Head of caudate nucleus (tissue), 42 donors: ENCODE measurements at regions not wholly inside any gene's neighbourhood (a gene's known extent, or its start where the extent isn't known, plus 50 kb on each side); places are given as distances from the start of the nearest gene placed in this dataset.

Experiments
- DNase-seq, 42 donors: peaks; one replicate each; pipeline versions ENCODE4 v3.0.0 to v3.0.0-alpha.2; 2020 to 2021; ENCODE audit warnings: mixed read lengths in 7 of 42
- intact Hi-C: fragments of 100-400 bp; cut with DNase I; formaldehyde crosslinking; loops from one replicate; pipeline ENCODE4 v1.15.0; 2022

DNA sequence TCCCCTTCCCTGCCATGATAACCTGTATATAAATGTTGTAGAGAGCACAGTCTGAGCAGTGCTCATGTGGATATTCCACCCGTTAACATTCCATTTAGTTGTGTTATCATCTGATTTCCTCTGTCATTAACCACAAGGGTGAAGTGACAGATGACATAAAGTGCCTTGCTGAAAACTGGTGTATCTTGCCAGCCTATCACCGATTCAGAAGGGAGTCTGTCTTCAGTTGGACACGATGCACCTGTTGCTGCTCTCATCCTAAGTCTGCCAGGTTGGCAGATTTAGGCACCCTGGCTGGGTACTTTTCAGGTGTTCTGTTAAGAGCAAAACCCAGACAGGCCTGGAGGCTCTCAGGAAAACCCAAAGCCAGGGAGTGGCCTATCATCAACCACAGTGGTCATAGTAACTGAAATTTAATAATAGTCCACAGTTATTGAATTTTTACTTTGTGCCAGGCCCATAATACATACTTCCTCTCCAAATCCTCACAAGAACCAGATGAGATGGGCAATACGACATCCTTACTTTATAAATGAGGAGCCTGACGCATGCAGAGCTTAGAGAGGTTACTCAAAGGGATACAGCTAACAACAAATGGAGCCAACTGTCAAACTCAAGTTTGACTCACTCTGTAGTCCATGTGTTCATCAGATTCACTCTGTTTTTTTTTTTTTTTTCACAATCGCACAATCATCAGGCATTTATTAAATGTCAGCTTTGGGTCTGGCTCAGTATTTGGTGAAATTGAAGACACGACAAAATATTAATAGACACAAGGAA lies 100.7 kb upstream of the SPRY4 start:
- no peak for DNase-seq
- intact Hi-C loops, result no loop called here

DNA sequence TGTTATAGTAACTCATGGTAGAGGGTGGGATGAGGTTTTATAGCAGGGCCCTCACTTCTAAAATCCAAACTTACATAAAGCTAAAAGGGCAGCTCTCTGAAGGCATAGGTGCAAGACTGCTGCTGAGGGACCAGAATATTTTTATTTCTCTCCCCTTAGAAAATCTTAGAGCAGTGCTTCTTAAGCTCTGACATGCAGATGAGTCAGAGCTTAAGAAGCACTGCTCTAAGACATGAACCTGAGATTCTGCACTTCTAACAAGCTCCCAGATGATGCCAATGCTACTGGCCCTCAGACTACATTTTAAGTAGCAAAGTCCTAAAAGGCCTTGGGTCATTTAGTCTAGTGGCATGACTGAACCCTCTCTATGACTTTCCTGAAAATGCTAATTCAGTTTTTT lies 97.6 kb upstream of the SPRY4 start:
- no peak for DNase-seq
- intact Hi-C loops, result no loop called here

DNA sequence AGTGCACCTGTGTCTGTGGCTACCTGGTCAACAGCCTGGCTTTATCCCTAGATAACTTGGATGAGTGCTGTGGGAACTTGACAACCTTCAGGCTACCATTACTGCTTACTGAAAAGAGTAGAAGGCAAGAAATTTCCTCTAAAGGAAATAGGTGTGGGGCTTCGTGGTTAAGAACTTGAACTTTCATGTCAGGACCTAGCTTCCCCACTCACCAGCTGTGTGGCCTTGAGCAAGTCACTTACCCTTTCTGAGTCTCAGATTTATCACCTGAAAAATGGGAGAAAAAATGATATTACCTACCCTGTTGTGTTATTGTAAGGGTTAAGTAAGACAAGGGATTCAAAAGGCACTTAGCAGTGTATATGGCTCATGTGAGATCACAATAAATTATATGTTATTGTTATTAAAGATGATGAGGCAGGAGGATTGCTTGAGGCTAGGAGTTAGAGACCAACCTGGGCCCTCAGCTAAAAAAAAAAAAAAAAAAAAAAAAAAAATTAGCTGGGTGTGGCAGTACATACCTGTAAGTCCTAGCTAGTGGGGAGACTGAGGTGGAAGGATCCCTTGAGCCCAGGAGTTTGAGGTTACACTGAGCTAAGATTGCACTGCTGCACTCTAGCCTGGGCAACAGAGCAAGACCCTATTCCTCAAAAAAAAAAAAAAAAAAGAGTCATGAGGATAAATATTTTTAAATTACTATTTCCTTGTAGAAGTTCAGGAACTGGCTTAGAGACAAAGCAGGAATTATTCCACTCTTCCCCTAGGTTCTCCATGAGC lies 97.0 kb upstream of the SPRY4 start:
- intact Hi-C loops, result no loop called here
- no peak for DNase-seq

DNA sequence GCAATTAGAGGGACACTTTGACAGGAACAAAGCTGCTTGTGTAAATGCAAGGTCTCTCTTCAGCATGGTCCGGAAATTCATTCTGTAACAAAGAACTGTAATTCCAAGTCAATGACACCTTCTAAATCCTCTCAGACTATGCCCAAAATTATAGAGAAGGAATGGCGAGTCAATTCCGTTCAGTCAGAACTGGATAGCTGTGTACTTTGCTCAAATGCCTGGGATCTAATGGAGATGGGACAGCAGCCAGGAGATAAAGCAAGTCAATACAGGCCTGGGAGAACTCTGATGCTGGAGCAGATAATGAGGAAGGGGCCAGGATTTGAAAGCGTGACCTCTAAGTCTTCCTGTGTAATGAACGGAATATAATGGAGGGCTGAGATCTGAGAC lies 96.4 kb upstream of the SPRY4 start:
- intact Hi-C loops, result no loop called here
- no peak for DNase-seq

DNA sequence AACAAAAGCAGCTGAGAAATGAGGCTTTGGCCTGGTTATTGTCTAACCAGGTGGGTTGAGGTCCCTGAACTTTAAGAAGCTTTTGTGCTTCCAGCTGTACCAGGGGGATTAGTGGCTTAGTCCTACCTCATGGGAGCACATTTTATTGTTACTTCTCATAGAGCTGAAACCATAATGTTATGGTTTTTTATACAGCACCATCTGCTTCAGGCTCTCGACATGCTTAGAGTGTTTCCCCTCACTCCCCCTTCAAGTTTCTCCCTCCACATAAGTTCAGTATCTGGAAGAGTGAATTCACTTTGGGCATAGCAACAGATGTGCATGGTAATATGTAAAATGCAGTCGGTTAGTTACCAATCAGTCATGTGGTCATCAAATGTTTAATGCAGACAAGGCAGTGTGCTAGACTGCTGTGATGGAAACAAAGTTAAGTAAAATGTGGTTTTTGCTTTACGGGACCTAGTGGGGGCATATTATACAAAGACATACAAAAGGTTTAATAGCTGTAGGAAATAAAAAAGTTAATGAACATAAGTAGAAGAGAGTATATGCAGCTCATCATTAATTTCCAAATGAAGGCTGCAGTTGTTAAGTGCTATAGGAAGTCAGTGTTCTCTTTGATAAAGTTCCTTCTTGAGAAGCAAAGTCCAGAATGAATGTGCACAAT lies 95.9 kb upstream of the SPRY4 start:
- intact Hi-C loops, result no loop called here
- DNase-seq, result no peak

DNA sequence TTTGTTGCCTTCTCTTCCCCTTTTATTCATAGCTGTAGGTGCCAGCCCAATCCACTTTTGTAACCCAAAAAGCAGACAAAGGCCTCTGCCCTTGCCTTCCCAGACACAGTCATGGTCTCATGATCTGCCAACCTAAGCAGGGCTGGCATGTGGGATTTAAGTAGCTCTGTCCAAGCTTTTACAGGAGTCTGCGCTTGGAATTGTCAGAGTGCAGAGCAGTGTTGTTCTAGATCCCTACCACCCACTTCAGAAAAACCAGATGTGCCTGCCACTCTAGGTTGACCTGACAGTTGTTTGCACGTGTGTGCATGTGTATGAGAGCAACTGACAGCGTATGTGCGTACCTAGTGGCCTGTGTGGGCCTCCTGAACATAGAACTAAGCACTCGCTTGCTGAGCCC lies 87.8 kb upstream of the SPRY4 start:
- intact Hi-C loops, result no loop called here
- no peak for DNase-seq

DNA sequence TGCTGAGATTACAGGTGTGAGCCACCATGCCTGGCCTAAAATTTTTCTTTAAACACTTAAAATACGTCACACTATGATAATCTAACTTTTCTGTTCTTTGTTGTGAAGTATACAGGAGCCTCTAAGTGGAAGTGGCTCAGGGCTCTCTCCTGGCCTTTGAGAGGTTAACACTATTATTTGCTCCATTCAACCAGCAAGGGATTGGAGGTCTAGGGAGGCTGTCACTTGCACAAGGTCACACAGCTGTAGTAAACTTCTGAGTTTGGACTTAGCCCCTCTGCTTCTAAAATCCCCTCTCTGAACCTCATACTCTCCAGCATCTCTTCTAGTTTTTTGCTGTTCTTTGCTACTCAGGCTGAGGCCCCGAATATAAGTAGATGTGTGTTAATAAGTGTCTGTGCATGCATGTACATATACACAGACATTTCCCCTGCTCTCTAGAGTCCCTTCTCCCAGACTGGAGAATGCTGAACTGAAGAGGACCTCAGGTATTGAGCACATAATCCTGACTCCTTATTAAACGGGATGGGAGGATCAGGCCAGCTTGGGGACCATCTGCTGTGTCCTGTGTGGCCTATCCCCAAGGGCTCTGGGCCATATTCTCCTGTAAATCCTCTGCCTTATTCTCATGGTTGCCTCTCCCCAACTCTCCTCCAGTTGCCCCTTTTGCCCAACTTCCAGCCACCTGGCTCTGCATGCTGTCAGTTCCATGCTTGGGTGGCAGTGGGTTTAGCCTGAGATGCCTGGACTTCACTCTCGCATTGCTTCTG lies 87.0 kb upstream of the SPRY4 start:
- intact Hi-C loops, result no loop called here
- no peak for DNase-seq

DNA sequence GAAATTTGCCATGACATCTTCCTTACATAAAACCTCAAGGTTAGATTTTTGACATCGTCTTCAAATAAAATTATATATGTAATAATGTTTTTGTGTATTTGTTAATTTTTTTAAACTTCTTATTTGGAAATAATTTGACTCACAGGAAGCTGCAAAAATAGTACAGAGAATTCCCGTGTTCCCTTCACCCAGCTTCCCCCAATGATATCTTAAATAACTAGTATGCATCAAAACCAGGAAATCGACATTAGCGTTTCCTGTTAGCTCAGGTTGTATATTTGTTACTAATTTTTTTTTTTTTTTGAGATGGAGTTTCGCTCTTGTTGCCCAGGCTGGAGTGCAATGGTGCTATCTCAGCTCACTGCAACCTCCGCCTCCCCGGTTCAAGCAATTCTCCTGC lies 86.3 kb upstream of the SPRY4 start:
- intact Hi-C loops, result no loop called here
- DNase-seq, result no peak

DNA sequence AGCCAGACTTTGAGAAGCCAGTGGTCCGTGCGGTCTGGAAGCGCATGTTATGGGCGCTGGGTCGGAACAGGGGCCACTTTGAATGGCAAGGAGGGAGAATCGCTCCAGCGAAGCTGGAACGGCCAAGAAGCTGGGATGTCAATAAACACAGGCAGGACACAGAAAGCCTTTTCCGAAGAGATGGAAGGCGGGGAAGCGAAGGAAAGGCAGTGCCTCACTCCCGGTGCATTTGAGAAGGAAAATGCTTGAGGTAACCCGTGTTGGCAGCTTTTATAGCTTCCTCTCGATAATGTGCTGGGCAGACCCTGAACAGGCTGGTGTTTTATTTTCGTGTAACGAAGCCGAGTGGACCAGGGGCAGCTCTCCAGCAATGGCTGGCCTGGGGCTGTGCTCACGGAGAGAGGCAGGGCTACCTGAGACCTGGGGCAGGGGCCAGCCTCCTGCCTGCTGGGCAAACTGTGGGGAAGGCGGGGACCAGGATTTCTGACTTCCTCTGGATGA lies 84.2 kb upstream of the SPRY4 start:
- DNase-seq, result no peak
- intact Hi-C loops, result no loop called here

DNA sequence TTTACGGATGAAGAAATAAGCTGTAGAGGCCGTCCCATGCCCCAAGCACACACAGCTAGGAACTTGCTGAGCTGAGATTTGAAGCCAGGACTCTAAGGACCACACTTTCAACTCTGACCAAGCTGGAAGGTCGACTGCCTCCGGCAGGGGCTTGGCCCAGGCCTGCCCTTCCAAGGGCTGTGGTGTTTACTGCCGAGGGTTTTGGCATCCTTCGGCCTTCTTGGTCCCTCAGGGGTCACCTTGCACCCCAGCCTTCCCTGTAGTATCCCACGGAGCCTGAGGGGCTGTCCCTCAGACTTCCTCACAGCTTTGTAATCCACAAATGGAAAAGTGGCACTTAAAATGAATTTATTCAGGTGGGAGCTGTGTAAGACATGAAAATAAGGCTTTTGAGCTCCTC lies 83.7 kb upstream of the SPRY4 start:
- intact Hi-C loops, result no loop called here
- no peak for DNase-seq

DNA sequence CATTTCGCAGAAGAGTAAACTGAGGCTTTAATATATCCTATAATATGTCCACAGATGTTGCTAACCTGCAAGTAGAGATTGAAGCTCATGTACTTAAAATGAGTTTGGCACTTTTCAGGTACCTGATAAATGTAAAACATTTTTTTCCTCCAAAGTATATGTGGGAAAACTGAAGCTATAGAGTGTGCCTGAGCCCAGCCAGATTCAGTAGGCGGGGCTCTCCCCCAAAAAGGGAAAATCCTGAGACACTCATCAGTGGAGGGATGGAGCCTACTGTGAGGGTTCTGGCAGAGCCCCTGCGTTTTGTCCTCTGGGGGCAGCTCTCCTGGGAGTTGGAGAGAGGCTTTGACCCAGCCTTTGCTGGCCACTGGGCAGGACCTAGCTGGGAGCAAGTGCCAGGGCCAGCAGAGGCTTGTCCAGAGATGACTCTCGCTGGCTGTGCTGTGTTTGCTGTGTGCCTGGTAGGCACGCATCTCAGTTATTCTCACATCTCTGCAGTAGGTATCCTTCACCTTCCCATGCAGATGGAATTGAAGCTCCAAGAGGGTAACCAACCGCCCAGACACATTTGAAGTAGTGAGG lies 81.1 kb upstream of the SPRY4 start:
- intact Hi-C loops, result no loop called here
- DNase-seq, result no peak

DNA sequence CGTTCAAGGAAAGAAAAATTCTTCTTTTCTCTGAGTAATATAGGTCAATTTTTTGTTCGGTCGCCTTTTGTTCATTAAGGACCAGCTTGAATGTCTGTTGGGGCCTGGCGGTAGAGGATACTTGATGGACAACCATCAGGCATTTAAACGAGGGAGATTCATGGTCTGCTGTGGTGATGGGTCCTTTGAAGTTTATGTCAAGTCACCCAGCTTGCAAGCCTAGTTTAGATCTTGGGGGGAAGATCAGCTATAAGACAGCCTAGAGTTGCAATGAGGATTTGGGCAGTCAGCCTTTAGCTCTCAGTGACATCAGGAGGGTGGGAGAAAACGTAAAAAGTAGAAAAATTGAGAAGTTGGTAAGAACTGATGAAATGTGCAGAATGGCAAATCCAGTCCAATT lies 80.2 kb upstream of the SPRY4 start:
- DNase-seq, result no peak
- intact Hi-C loops, result no loop called here

DNA sequence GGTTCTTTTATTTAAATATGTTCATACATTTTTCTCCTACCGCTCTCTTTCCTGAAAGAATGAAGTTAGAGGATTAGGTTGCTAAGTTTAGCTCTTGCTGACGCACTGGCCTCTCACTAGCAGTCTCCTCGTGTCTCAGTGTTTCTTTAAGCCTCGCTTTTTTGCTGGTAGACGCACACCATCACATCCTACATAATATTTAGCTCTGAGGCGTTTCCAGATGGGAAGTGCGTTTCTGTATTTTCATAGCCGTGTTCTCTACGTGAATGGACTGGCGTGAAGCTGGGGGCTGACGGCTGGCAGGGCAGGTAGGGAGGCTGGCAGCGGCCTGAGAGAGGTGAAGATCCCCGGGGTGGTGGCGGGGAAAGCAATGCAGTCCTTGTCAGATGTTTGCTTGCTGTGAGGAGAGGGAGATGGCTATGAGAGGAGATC lies 79.2 kb upstream of the SPRY4 start:
- intact Hi-C loops, result no loop called here
- no peak for DNase-seq

DNA sequence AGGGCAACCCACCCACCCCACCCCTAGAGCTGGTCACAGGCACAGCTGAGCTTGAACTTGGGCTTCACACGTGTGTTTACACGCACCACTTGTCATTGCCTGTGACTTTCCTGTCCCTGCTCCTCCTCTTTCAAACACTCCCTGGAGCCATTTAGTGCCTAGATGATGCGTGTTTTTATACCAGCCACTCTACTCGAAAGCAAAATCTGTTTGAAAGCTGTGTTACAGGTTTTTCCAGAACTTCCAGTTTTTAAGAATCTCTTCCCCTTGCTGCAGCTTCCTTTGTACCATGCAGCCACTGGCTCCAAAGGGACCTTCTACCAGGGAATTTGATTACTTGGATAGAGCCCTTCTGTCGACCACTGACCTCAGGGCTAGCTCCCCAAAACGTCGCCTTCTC lies 78.8 kb upstream of the SPRY4 start:
- intact Hi-C loops, result no loop called here
- no peak for DNase-seq

DNA sequence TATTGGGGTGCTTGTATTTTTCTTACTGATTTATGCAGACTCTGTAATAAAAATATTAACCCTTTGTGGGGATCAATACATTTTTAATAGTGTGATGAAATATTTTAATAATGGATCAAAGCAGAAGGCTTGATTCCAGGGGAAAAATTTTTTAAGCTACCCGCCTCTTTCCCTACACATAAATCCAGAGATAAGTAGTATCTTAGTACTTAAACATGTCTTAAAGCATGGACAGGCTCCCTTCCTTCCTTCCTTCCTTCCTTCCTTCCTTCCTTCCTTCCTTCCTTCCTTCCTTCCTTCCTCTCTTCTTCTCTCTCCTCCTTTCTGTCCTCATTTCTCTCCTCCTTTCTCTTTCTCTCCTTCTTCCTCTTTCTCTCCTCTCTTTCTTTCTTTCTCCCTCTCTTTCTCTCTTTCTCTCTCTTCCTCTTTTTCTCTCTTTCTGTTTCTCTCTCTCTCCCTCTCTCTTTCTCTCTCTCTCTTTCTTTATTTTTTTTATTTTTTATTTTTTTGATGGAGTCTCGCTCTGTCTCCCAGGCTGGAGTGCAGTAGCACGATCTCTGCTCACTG lies 78.0 kb upstream of the SPRY4 start:
- DNase-seq, result no peak
- intact Hi-C loops, result no loop called here

DNA sequence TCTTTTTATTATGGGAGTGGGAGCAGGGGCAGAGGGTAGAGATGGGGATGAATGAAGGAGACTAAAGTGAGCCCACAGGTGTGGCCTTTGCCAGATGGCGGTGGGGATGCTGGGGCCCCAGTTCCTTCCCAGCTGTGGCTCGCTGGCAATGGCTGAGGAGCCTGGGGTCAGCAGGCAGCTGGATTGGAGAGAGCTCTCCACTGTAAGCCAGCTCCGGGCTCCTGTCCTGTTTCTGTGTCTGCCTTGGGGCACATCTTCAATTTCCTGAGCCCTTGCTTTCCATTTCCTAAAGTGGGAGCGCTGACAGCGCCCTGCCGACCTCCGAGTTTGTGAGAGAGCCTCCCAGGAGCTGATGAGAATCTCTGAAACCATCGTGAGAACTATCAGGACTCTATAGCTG lies 75.6 kb upstream of the SPRY4 start:
- intact Hi-C loops, result no loop called here
- DNase-seq, result no peak

DNA sequence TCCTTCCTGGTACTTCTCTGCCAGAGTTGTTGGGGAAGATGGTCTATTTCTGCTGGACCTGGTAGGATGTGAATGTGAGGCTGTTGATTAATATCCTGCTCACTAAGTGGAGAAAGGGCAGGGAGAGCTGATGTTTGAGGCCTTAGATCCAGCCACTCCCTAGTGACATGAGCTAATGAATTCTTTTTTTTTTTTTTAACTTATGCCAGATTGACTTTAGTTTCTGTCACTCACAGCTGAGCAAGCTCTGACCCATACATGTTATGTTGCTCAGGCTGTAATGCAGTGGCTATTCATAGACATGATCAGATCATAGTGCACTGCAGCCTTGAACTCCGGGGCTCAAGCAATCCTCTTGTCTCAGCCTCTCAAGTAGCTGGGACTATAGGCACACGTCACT lies 75.1 kb upstream of the SPRY4 start:
- no peak for DNase-seq
- intact Hi-C loops, result no loop called here

DNA sequence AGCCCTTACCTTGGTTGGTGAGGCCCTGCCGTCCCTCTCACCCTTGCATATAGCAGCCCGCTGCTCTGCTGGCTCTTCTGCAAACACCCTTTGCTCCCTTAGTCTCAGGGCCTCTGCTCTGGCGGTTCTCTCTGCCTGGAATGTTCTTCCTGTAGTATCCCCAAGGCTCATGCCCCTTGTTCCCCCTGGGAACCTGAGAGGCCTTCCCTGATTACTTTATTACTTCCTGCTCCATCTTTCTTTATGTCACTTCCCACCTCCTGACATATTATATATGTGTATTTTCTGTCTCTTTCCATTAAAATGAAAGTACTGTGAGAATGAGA lies 73.9 kb upstream of the SPRY4 start:
- DNase-seq, result no peak
- intact Hi-C loops, result no loop called here
